ENCODE measurements at regions not wholly inside any gene's neighbourhood (a gene's known extent, or its start where the extent isn't known, plus 50 kb on each side); places are given as distances from the start of the nearest gene placed in this dataset.

- no peak for DNase-seq
- H3K36me3 Mint-ChIP-seq (ENCODE audit: low read depth): no peaks in the 10 kb centered on the region
- H3K4me1 Mint-ChIP-seq: peaks cover 9% of the 10 kb centered on the region
- intact Hi-C loops (cut with micrococcal nuclease): no loop called here
- peaks cover 28% of the 10 kb centered on the region for H3K27me3 Mint-ChIP-seq
- ATAC-seq (ENCODE audit: low read depth): peak; percentile 31
- no peak for TF ChIP-seq CTCF (IDR thresholded peaks at IDR 0.05)
- ChIA-PET CTCF (no interaction called here), POLR2A (no interaction called here)
- no peak overlapping the region for H3K27ac Mint-ChIP-seq
- H3K4me3 Mint-ChIP-seq: no peak overlapping the region
- H3K9me3 Mint-ChIP-seq: no peaks in the 10 kb centered on the region
Measured at GRCh38 chr5:14035859-14036503, 91.5 kb upstream of the DNAH5 start.

GRCh38 chr5:14034963-14035362 is 90.5 kb upstream of the DNAH5 start:
- H3K4me3 Mint-ChIP-seq: no peak overlapping the region
- ChIA-PET POLR2A (no interaction called here), CTCF (no interaction called here)

GRCh38 chr5:14032918-14033317 is 88.4 kb upstream of the DNAH5 start:
- H3K27ac Mint-ChIP-seq: no peak overlapping the region
- ChIA-PET CTCF (no interaction called here), POLR2A (no interaction called here)
- peaks cover 9% of the 10 kb centered on the region for H3K4me1 Mint-ChIP-seq
- TF ChIP-seq CTCF (IDR thresholded peaks at IDR 0.05): no peak
- no peak for DNase-seq
- ATAC-seq (ENCODE audit: low read depth): no peak
- intact Hi-C loops (cut with micrococcal nuclease): no loop called here
- H3K27me3 Mint-ChIP-seq: peaks cover 29% of the 10 kb centered on the region
- no peak overlapping the region for H3K4me3 Mint-ChIP-seq
- no peaks in the 10 kb centered on the region for H3K36me3 Mint-ChIP-seq (ENCODE audit: low read depth)
- peaks cover 3% of the 10 kb centered on the region for H3K9me3 Mint-ChIP-seq

More at GRCh38 chr5:14034963-14035362, 90.5 kb upstream of the DNAH5 start:
- TF ChIP-seq CTCF (IDR thresholded peaks at IDR 0.05): no peak
- intact Hi-C loops (cut with micrococcal nuclease): no loop called here
- H3K27me3 Mint-ChIP-seq: peaks cover 29% of the 10 kb centered on the region
- ATAC-seq (ENCODE audit: low read depth) (no peak), DNase-seq (no peak)
- H3K9me3 Mint-ChIP-seq: no peaks in the 10 kb centered on the region
- H3K36me3 Mint-ChIP-seq (ENCODE audit: low read depth): no peaks in the 10 kb centered on the region
- H3K27ac Mint-ChIP-seq: no peak overlapping the region
- H3K4me1 Mint-ChIP-seq: peaks cover 9% of the 10 kb centered on the region

DNA sequence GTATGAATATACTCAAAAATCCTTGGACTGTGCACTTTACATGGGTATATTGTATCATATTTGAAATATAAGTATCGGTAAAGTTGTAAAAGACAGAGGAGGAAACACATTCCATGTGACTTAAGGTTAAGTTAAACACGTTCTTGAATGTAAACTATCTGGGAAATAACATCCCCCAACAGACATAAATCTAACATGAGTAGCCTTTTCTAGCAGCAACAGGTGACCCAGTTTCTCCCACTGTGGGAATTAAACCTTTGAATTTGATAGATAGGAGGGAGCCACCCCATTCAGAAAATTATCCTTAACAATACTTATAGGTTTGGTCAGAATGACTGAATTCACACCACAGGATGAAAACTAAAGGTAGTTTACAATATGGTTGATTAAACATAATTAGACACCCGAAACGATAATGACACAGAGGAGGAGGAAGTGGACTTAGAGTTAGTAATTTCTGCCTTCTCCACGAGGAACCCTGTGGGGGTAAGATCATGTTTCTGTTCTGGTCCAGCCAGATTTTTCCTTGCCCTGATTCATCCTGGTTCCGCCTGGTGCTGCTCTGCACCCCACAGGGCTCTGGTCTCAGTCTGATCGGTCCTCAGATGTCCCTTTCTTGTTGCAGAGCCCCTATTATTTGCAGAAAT is 84.6 kb upstream of the DNAH5 start:
- H3K27me3 Mint-ChIP-seq: peaks cover 14% of the 10 kb centered on the region

DNA sequence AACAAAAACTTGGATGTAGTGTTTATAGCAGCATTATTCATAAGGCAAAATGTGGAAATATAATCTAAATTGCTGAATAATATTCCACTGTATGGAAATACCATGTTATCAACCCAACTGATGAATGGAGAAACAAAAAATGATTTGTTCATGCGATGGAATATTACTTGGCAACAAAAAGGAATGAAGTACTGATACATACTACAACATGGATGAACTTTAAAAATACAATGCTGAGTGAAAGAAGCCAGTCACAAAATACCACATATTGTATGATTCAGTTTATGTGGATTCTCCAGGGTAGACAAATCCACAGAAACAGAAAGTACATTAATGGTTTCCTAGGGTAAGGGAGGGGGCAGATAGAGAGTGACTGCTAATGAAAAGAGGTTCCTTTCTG is 83.7 kb upstream of the DNAH5 start:
- H3K27me3 Mint-ChIP-seq: peaks cover 12% of the 10 kb centered on the region
- no peaks in the 10 kb centered on the region for H3K36me3 Mint-ChIP-seq (ENCODE audit: low read depth)
- ChIA-PET POLR2A (no interaction called here), CTCF (no interaction called here)
- H3K27ac Mint-ChIP-seq: no peak overlapping the region
- TF ChIP-seq CTCF (IDR thresholded peaks at IDR 0.05): no peak
- intact Hi-C loops (cut with micrococcal nuclease): no loop called here
- no peak for ATAC-seq (ENCODE audit: low read depth)
- no peak for DNase-seq
- peaks cover 3% of the 10 kb centered on the region for H3K9me3 Mint-ChIP-seq
- no peaks in the 10 kb centered on the region for H3K4me1 Mint-ChIP-seq
- H3K4me3 Mint-ChIP-seq: no peak overlapping the region

More for the DNA sequence above, 84.6 kb upstream of the DNAH5 start:
- ChIA-PET POLR2A (no interaction called here), CTCF (no interaction called here)
- Mint-ChIP-seq H3K4me3 (no peak overlapping the region), H3K4me1 (no peaks in the 10 kb centered on the region), H3K36me3 (ENCODE audit: low read depth) (no peaks in the 10 kb centered on the region), H3K9me3 (peaks cover 3% of the 10 kb centered on the region), H3K27ac (no peak overlapping the region)
- DNase-seq (no peak), ATAC-seq (ENCODE audit: low read depth) (no peak)
- no peak for TF ChIP-seq CTCF (IDR thresholded peaks at IDR 0.05)
- intact Hi-C loops (cut with micrococcal nuclease): no loop called here
